Spleen (tissue), 11 donors: ENCODE measurements at regions not wholly inside any gene's neighbourhood (a gene's known extent, or its start where the extent isn't known, plus 50 kb on each side); places are given as distances from the start of the nearest gene placed in this dataset.

ENCODE experiments used
- DNase-seq: peaks from one replicate; pipeline ENCODE4 v3.0.0-alpha.2; 2020
- H3K27ac ChIP-seq, 8 donors: fragments of 200-600 bp; sonication (generic) in 7 of 8; 1 replicate in 4 of 8; 2 replicates in 4 of 8; pipeline versions ENCODE4 v1.5.0 to v1.8.0; 2016 to 2021; ENCODE audit warnings: inconsistent platforms in 4 of 8, mild to moderate bottlenecking in 4 of 8, moderate library complexity in 1 of 8
- H3K27me3 ChIP-seq, 7 donors: fragments of 200-600 bp; sonication (generic) in 6 of 7; replicated peaks in 1 of 7; 1 replicate in 4 of 7; 2 replicates in 3 of 7; pipeline versions ENCODE4 v1.5.0 to v1.8.0; 2016 to 2021; ENCODE audit warnings: inconsistent platforms in 3 of 7, mild to moderate bottlenecking in 1 of 7
- H3K36me3 ChIP-seq, 6 donors: fragments of 200-600 bp; sonication (generic) in 5 of 6; 1 replicate in 4 of 6; 2 replicates in 2 of 6; pipeline versions ENCODE4 v1.5.0 to v1.8.0; 2016 to 2021; ENCODE audit warnings: inconsistent platforms in 2 of 6
- H3K4me1 ChIP-seq, 6 donors: fragments of 200-600 bp; sonication (generic) in 5 of 6; 1 replicate in 3 of 6; 2 replicates in 3 of 6; pipeline versions ENCODE4 v1.5.0 to v1.8.0; 2016 to 2021; ENCODE audit warnings: inconsistent platforms in 3 of 6
- H3K4me3 ChIP-seq, 8 donors: fragments of 200-600 bp; sonication (generic) in 7 of 8; 1 replicate in 4 of 8; 2 replicates in 4 of 8; pipeline versions ENCODE4 v1.5.0 to v1.8.0; 2016 to 2021; ENCODE audit warnings: inconsistent platforms in 4 of 8, mild to moderate bottlenecking in 4 of 8, moderate library complexity in 2 of 8
- H3K9me3 ChIP-seq, 8 donors: fragments of 200-600 bp; sonication (generic) in 7 of 8; 1 replicate in 4 of 8; 2 replicates in 4 of 8; pipeline versions ENCODE4 v1.5.0 to v1.8.0; 2016 to 2021; ENCODE audit warnings: inconsistent platforms in 4 of 8
- POLR2A ChIP-seq, 3 donors: fragments of 450-650 bp; IDR thresholded peaks; one replicate each; pipeline ENCODE4 v1.5.1; 2017; ENCODE audit warnings: antibody characterized with exemption in 3 of 3, mild to moderate bottlenecking in 1 of 3
- POLR2AphosphoS5 ChIP-seq, 3 donors: sonication (generic); formaldehyde crosslinking; IDR thresholded peaks; one replicate each; pipeline ENCODE4 v1.5.1; 2017; ENCODE audit warnings: antibody characterized with exemption in 3 of 3
- WGBS, 5 donors: extraction: QIAGEN DNeasy Blood & Tissue Kit in 3 of 5; methylation state at CpG; one replicate each; pipeline versions ENCODE4 v1.1.5 to v1.1.7; 2013 to 2018; 5-methylcytosine and 5-hydroxymethylcytosine counted together
- intact Hi-C: fragments of 100-400 bp; cut with DNase I; formaldehyde crosslinking; loops from one replicate; pipeline ENCODE4 v1.15.0; 2023; ENCODE audit warnings: low total_unique reads
- TF ChIP-seq, protein P1 (sequence below), 11 experiments: fragments of 200-600 bp in 7 of 11; fragments of 450-650 bp in 4 of 11; sonication (generic) in 4 of 11; IDR thresholded peaks in 8 of 11; conservative IDR thresholded peaks in 3 of 11; 1 replicate in 7 of 11; 2 replicates in 4 of 11; pipeline versions ENCODE4 v1.4.0 to v1.8.0; 2016 to 2021; ENCODE audit warnings: antibody characterized with exemption in 11 of 11, inconsistent platforms in 4 of 11, mild to moderate bottlenecking in 1 of 11
- donor health status: healthy with polysubstance abuse.
- donor health status: DM: no; HTN: no; CAD: no; lungs with moderate emphysema.
- donor health status: DM: no; HTN: no; CAD: no.
- donor health status: Bipolar disorder and iron deficiency.
- donor health status: healthy.
- donor health status: DM: no; HTN: no; CAD: no.
- donor health status: DM: yes; HTN: yes; CAD: no.

DNA sequence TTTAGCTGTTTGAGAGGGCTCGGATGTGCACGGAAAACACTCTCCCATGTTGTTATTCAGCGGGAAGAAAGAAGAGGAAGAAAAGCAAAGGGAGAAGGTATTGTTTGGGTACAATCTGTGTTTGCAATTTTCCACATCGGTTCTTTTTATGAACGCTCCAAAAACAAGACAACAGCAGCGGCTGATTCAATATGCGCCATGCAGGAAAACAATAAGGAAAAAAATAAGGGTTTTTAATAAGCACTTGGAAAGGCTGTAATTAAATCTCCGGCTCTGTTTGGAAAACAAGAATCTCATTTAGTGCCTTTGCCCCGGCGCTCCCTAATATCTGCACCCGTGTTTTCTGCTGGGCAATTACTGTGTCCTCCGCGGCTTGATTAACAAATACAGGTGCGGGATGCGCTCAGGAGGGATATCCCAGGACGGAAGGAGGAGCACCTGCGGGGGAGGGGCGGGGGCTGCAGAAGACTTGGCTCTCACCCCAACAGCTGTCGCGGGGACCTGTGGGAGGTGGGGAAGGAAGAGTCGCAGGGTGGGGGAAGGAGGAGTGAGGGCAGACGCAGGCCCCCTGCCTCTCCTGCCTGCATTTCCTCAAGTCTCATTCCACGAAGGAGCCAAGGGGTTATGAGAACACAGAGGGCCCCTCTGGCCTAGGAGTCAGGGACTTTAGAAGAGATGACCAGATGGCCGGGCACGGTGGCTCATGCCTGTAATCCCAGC lies 181.5 kb upstream of the PODXL start:
- Histone ChIP-seq H3K9me3 (no peaks in the 10 kb centered on the region), H3K4me1 (no peaks in the 10 kb centered on the region), H3K36me3 (no peaks in the 10 kb centered on the region), H3K27ac (no peak overlapping the region), H3K4me3 (no peak overlapping the region), H3K27me3 (peaks cover 0 to 66% (median 0%) of the 10 kb centered on the region in 7 donors)
- WGBS, 5 donors, result 69 to 78% (median 69%) methylated on average over 25 of the region's 25 CpGs
- intact Hi-C loops, result no loop called here
- TF ChIP-seq, protein P1, sequence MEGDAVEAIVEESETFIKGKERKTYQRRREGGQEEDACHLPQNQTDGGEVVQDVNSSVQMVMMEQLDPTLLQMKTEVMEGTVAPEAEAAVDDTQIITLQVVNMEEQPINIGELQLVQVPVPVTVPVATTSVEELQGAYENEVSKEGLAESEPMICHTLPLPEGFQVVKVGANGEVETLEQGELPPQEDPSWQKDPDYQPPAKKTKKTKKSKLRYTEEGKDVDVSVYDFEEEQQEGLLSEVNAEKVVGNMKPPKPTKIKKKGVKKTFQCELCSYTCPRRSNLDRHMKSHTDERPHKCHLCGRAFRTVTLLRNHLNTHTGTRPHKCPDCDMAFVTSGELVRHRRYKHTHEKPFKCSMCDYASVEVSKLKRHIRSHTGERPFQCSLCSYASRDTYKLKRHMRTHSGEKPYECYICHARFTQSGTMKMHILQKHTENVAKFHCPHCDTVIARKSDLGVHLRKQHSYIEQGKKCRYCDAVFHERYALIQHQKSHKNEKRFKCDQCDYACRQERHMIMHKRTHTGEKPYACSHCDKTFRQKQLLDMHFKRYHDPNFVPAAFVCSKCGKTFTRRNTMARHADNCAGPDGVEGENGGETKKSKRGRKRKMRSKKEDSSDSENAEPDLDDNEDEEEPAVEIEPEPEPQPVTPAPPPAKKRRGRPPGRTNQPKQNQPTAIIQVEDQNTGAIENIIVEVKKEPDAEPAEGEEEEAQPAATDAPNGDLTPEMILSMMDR (IDR thresholded peaks at IDR 0.05 in 8 of 11, conservative IDR thresholded peaks at IDR 0.05 in 3 of 11), result no peak
- TF ChIP-seq POLR2AphosphoS5 (IDR thresholded peaks at IDR 0.05), result no peak
- no peak for TF ChIP-seq POLR2A (IDR thresholded peaks at IDR 0.05)
- DNase-seq, result no peak

- no peak for DNase-seq
- no peaks in the 10 kb centered on the region for H3K36me3 ChIP-seq
- peaks cover 0 to 56% (median 0%) of the 10 kb centered on the region in 7 donors for H3K27me3 ChIP-seq
- no peak for TF ChIP-seq POLR2AphosphoS5 (IDR thresholded peaks at IDR 0.05)
- no peak for TF ChIP-seq POLR2A (IDR thresholded peaks at IDR 0.05)
- TF ChIP-seq, protein P1 (IDR thresholded peaks at IDR 0.05 in 8 of 11, conservative IDR thresholded peaks at IDR 0.05 in 3 of 11), result no peak
- no peaks in the 10 kb centered on the region for H3K4me1 ChIP-seq
- intact Hi-C loops, result no loop called here
- no peaks in the 10 kb centered on the region for H3K9me3 ChIP-seq
- H3K27ac ChIP-seq, result no peak overlapping the region
- H3K4me3 ChIP-seq, result no peak overlapping the region
- 39 to 73% (median 61%) methylated on average over 5 of the region's 5 CpGs for WGBS, 5 donors
Measured at GRCh38 chr7:131735101-131735500, 178.7 kb upstream of the PODXL start.

DNA sequence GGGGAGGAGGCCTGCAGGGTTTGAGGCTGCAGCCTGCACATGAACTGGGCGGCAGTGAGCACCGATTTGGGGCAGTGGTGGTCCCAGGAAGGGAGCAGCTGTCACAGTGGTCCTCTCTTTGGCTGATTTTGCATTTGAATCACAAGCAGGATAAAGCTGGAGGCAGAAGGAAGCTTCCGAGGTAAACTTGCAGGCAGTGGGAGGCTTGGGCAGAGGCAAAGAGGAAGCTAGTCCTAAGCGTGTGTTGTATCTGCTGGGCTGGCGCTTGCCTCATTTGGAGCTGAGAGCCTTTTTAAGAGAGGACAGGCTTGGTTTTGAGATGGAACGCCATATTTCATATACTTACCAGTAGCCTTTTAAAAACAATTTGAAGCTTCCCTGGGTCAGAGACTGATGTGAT lies 177.2 kb upstream of the PODXL start:
- peaks cover 0 to 10% (median 0%) of the 10 kb centered on the region in 8 donors for H3K9me3 ChIP-seq
- intact Hi-C loops, result no loop called here
- no peak for DNase-seq
- 62 to 69% (median 69%) methylated on average over 6 of the region's 6 CpGs for WGBS, 5 donors
- no peak overlapping the region for H3K27ac ChIP-seq
- H3K4me1 ChIP-seq, result no peaks in the 10 kb centered on the region
- H3K4me3 ChIP-seq, result no peak overlapping the region
- no peaks in the 10 kb centered on the region for H3K36me3 ChIP-seq
- TF ChIP-seq POLR2A (IDR thresholded peaks at IDR 0.05) (no peak), POLR2AphosphoS5 (IDR thresholded peaks at IDR 0.05) (no peak)
- TF ChIP-seq, protein P1 (IDR thresholded peaks at IDR 0.05 in 8 of 11, conservative IDR thresholded peaks at IDR 0.05 in 3 of 11), result no peak
- peaks cover 0 to 51% (median 0%) of the 10 kb centered on the region in 7 donors for H3K27me3 ChIP-seq

DNA sequence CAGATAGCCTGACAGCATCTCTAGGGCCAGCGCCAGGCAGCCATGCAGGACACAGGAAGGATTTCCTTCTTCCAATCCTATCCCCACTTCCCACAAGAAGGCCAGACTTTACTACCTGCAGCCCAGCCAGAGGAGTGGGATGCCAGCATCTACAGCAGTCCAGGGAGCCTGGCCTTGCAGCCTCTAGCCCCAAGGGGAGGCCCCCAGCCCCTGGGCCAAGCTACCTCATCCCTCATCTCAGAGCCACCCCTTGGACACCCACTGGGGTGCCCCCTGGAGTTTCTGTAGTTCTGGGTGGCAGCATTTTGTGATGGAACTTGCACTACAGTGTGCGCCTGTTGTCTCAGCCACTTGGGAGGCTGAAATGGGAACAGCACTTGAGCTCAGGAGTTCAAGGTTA lies 170.8 kb upstream of the PODXL start:
- H3K27me3 ChIP-seq, result peaks cover 0 to 26% (median 0%) of the 10 kb centered on the region in 7 donors
- H3K36me3 ChIP-seq, result no peaks in the 10 kb centered on the region
- intact Hi-C loops, result no loop called here
- H3K4me1 ChIP-seq, result no peaks in the 10 kb centered on the region
- TF ChIP-seq POLR2AphosphoS5 (IDR thresholded peaks at IDR 0.05), result no peak
- no peak for TF ChIP-seq POLR2A (IDR thresholded peaks at IDR 0.05)
- TF ChIP-seq, protein P1 (IDR thresholded peaks at IDR 0.05 in 8 of 11, conservative IDR thresholded peaks at IDR 0.05 in 3 of 11), result no peak
- H3K27ac ChIP-seq, result no peak overlapping the region
- H3K4me3 ChIP-seq, result no peak overlapping the region
- no peak for DNase-seq
- peaks cover 0 to 14% (median 0%) of the 10 kb centered on the region in 8 donors for H3K9me3 ChIP-seq
- WGBS, 5 donors, result 76 to 91% (median 79%) methylated on average over 2 of the region's 2 CpGs
